ENCODE measurements at regions not wholly inside any gene's neighbourhood (a gene's known extent, or its start where the extent isn't known, plus 50 kb on each side); places are given as distances from the start of the nearest gene placed in this dataset.
"Not testable (repeated sequence)": the region's sequence is repeated elsewhere in the genome, so short reads cannot be mapped to it uniquely, and the experiment has no call there.

DNA sequence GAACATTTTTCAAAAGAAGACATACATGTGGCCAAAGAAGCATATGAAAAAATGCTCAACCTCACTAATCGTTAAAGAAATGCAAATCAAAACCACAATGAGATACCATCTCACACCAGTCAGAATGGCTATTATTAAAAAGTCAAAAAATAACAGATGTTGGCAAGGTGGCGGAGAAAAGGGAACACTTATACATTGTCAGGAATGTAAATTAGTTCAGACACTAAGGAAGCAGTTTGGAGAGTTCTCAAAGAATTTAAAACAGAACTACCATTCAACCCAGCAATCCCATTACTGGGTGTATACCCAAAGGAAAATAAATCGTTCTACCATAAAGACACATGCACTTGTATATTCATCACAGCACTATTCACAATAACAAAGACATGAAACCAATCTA lies 106.9 kb downstream of the APTX start:
- not testable (repeated sequence) for H3K27me3 ChIP-seq (ENCODE audit: control insufficient read depth, insufficient read depth, low read length); H3K4me1 Mint-ChIP-seq; DNase-seq; H3K4me1 ChIP-seq (ENCODE audit: control insufficient read depth, insufficient read depth, low read length, poor library complexity, severe bottlenecking); H3K27ac Mint-ChIP-seq; H3K9me3 ChIP-seq (ENCODE audit: control insufficient read depth in 2 of 2, low read length in 2 of 2); H3K27ac ChIP-seq (ENCODE audit: insufficient read depth, low read length, poor library complexity, severe bottlenecking); H3K9me3 Mint-ChIP-seq; H3K36me3 Mint-ChIP-seq; H3K36me3 ChIP-seq (ENCODE audit: control insufficient read depth, insufficient read depth, low read length); ATAC-seq (ENCODE audit: low read depth in 2 of 2); H3K4me3 ChIP-seq (ENCODE audit: low read depth, low read length); H3K4me3 Mint-ChIP-seq
- peaks cover 22% of the 10 kb centered on the region for H3K27me3 Mint-ChIP-seq

DNA sequence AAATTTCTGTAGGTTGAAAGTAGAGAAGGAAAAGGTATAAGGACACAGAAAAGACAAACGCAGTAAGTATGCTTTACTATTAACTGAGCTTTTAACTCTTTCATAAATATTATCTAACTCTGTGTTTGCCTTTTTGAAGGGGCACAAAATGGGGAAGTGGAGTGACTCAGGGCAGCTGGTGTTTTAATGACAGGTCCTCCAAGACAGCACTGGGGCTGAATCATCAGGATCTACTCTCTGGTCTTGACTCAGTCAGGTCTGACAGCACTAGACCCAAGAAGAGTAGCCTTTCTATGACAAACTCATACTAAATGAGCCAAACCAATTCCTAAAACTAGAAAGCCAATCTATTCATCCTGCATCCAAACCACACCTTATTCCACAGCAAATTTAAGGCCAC lies 102.2 kb downstream of the APTX start:
- H3K27ac Mint-ChIP-seq, result no peak overlapping the region
- H3K27me3 Mint-ChIP-seq, result peaks cover 24% of the 10 kb centered on the region
- no peaks in the 10 kb centered on the region for H3K4me1 ChIP-seq (ENCODE audit: control insufficient read depth, insufficient read depth, low read length, poor library complexity, severe bottlenecking)
- no peak overlapping the region for H3K4me3 Mint-ChIP-seq
- H3K36me3 ChIP-seq (ENCODE audit: control insufficient read depth, insufficient read depth, low read length), result no peaks in the 10 kb centered on the region
- no peak overlapping the region for H3K4me3 ChIP-seq (ENCODE audit: low read depth, low read length)
- H3K9me3 Mint-ChIP-seq, result peaks cover 0 to 9% (median 1%) of the 10 kb centered on the region in 7 donors
- no peaks in the 10 kb centered on the region for H3K4me1 Mint-ChIP-seq
- no peak for DNase-seq
- no peak overlapping the region for H3K27ac ChIP-seq (ENCODE audit: insufficient read depth, low read length, poor library complexity, severe bottlenecking)
- ATAC-seq (ENCODE audit: low read depth in 2 of 2), result no peak
- H3K36me3 Mint-ChIP-seq, result no peaks in the 10 kb centered on the region
- H3K9me3 ChIP-seq (ENCODE audit: control insufficient read depth in 2 of 2, low read length in 2 of 2), result no peaks in the 10 kb centered on the region
- peaks cover 2% of the 10 kb centered on the region for H3K27me3 ChIP-seq (ENCODE audit: control insufficient read depth, insufficient read depth, low read length)

DNA sequence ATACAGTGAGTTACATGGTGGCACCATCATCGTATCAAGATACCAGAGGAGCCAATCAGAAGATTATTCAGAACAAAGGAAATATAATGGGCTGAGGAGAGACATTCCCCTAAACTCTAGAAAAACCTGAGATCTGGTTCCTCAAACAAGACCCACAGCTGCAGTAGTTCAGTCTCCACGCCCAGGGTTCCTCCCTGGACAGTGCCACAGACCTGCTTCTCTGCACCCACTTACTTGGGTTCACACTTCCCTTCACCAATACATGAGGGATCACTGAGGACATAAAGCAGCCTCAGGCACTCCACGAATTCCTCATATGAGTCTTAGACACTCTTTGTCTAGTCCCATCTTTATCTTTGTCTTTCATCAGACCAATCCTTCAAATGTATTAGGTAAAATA lies 101.7 kb downstream of the APTX start:
- H3K36me3 ChIP-seq (ENCODE audit: control insufficient read depth, insufficient read depth, low read length), result no peaks in the 10 kb centered on the region
- ATAC-seq (ENCODE audit: low read depth in 2 of 2) (no peak), DNase-seq (no peak)
- no peaks in the 10 kb centered on the region for H3K9me3 ChIP-seq (ENCODE audit: control insufficient read depth in 2 of 2, low read length in 2 of 2)
- H3K27ac Mint-ChIP-seq, result no peak overlapping the region
- peaks cover 0 to 9% (median 1%) of the 10 kb centered on the region in 7 donors for H3K9me3 Mint-ChIP-seq
- H3K4me1 Mint-ChIP-seq, result no peaks in the 10 kb centered on the region
- H3K27me3 ChIP-seq (ENCODE audit: control insufficient read depth, insufficient read depth, low read length), result peaks cover 2% of the 10 kb centered on the region
- no peaks in the 10 kb centered on the region for H3K4me1 ChIP-seq (ENCODE audit: control insufficient read depth, insufficient read depth, low read length, poor library complexity, severe bottlenecking)
- H3K4me3 Mint-ChIP-seq, result no peak overlapping the region
- no peaks in the 10 kb centered on the region for H3K36me3 Mint-ChIP-seq
- no peak overlapping the region for H3K27ac ChIP-seq (ENCODE audit: insufficient read depth, low read length, poor library complexity, severe bottlenecking)
- H3K4me3 ChIP-seq (ENCODE audit: low read depth, low read length), result no peak overlapping the region
- H3K27me3 Mint-ChIP-seq, result peaks cover 22% of the 10 kb centered on the region

DNA sequence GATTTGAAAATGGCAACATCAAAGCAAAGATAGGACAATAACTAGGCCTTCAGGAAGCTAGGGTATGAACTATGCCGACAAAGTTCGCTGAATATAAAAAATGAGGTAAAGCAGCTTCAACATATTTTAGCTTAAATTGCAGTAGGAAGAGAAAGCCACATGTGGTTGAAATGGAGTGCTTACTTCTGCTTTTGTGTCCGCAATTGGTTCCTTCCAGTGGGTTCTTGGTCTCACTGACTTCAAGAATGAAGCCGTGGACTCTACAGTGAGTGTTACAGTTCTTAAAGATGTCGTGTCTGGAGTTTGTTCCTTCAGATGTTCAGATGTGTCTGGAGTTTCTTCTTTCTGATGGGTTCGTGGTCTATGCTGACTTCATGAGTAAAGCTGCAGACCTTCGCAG lies 95.2 kb downstream of the APTX start:
- Mint-ChIP-seq H3K4me1 (no peaks in the 10 kb centered on the region), H3K4me3 (no peak overlapping the region), H3K36me3 (no peaks in the 10 kb centered on the region), H3K27ac (no peak overlapping the region), H3K9me3 (peaks cover 0 to 6% (median 0%) of the 10 kb centered on the region in 7 donors), H3K27me3 (peaks cover 17% of the 10 kb centered on the region)
- H3K9me3 ChIP-seq (ENCODE audit: control insufficient read depth in 2 of 2, low read length in 2 of 2), result no peaks in the 10 kb centered on the region
- no peak for ATAC-seq (ENCODE audit: low read depth in 2 of 2)
- H3K36me3 ChIP-seq (ENCODE audit: control insufficient read depth, insufficient read depth, low read length), result no peaks in the 10 kb centered on the region
- H3K27me3 ChIP-seq (ENCODE audit: control insufficient read depth, insufficient read depth, low read length), result peaks cover 2% of the 10 kb centered on the region
- H3K4me3 ChIP-seq (ENCODE audit: low read depth, low read length), result no peak overlapping the region
- H3K27ac ChIP-seq (ENCODE audit: insufficient read depth, low read length, poor library complexity, severe bottlenecking), result no peak overlapping the region
- H3K4me1 ChIP-seq (ENCODE audit: control insufficient read depth, insufficient read depth, low read length, poor library complexity, severe bottlenecking), result no peaks in the 10 kb centered on the region
- no peak for DNase-seq

DNA sequence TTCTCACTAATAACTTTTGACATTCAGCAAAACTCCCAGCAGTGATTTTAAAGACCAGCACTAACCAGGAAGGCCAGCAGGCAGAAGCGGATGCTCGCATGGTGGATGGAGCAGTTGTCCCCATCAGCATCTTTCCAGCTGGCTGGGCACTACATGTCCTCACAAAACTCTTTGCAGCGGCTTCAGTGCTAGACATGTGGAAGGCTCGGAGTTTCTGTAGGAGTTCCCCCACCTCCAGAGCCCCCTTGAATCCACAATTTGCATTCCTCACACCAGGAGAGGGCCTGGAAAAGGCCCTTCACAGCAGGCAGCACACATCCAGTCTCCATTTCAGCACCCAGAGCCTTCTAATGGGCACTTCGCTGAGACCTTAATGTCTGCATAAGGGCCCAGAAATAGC lies 85.6 kb downstream of the APTX start:
- peaks cover 0 to 2% (median 0%) of the 10 kb centered on the region in 7 donors for H3K9me3 Mint-ChIP-seq
- H3K27me3 ChIP-seq (ENCODE audit: control insufficient read depth, insufficient read depth, low read length), result no peaks in the 10 kb centered on the region
- H3K4me3 ChIP-seq (ENCODE audit: low read depth, low read length), result no peak overlapping the region
- H3K27ac Mint-ChIP-seq, result no peak overlapping the region
- H3K9me3 ChIP-seq (ENCODE audit: control insufficient read depth in 2 of 2, low read length in 2 of 2), result no peaks in the 10 kb centered on the region
- no peaks in the 10 kb centered on the region for H3K4me1 Mint-ChIP-seq
- no peak overlapping the region for H3K27ac ChIP-seq (ENCODE audit: insufficient read depth, low read length, poor library complexity, severe bottlenecking)
- H3K4me3 Mint-ChIP-seq, result no peak overlapping the region
- DNase-seq, result no peak
- no peaks in the 10 kb centered on the region for H3K36me3 Mint-ChIP-seq
- H3K27me3 Mint-ChIP-seq, result no peaks in the 10 kb centered on the region
- no peaks in the 10 kb centered on the region for H3K4me1 ChIP-seq (ENCODE audit: control insufficient read depth, insufficient read depth, low read length, poor library complexity, severe bottlenecking)
- no peaks in the 10 kb centered on the region for H3K36me3 ChIP-seq (ENCODE audit: control insufficient read depth, insufficient read depth, low read length)
- no peak for ATAC-seq (ENCODE audit: low read depth in 2 of 2)

DNA sequence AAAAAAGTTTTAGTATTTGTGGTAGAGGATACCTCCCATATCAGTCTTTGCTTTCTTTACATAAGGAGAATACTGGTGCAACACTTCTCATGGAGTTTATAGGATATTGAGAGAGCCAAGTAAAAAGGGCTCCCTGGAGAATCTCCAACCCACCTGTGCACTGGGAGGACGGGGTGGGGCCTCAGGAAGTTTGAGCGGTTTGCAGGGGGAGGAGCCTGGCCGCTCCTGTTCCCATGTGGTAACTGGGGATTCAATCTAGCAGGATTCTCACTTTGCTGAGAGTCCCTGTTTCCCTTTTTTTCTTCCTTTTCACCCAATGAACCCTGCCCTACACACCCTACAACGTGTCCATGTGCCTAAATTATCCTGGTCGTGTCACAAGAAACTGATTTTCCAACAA lies 82.8 kb downstream of the APTX start:
- no peak for ATAC-seq (ENCODE audit: low read depth in 2 of 2)
- H3K9me3 Mint-ChIP-seq, result peaks cover 0 to 3% (median 0%) of the 10 kb centered on the region in 7 donors
- peaks cover 4% of the 10 kb centered on the region for H3K27me3 Mint-ChIP-seq

More for the DNA sequence above, 82.8 kb downstream of the APTX start:
- H3K36me3 Mint-ChIP-seq, result no peaks in the 10 kb centered on the region
- H3K36me3 ChIP-seq (ENCODE audit: control insufficient read depth, insufficient read depth, low read length), result no peaks in the 10 kb centered on the region
- H3K27me3 ChIP-seq (ENCODE audit: control insufficient read depth, insufficient read depth, low read length), result no peaks in the 10 kb centered on the region
- no peaks in the 10 kb centered on the region for H3K9me3 ChIP-seq (ENCODE audit: control insufficient read depth in 2 of 2, low read length in 2 of 2)
- H3K4me1 Mint-ChIP-seq, result no peaks in the 10 kb centered on the region
- DNase-seq, result no peak
- H3K27ac ChIP-seq (ENCODE audit: insufficient read depth, low read length, poor library complexity, severe bottlenecking), result no peak overlapping the region
- H3K4me1 ChIP-seq (ENCODE audit: control insufficient read depth, insufficient read depth, low read length, poor library complexity, severe bottlenecking), result no peaks in the 10 kb centered on the region
- H3K4me3 Mint-ChIP-seq, result no peak overlapping the region
- no peak overlapping the region for H3K4me3 ChIP-seq (ENCODE audit: low read depth, low read length)
- no peak overlapping the region for H3K27ac Mint-ChIP-seq

Data from CD4-positive, CD25-positive, alpha-beta regulatory T cell (primary cell).